ENCODE measurements at regions not wholly inside any gene's neighbourhood (a gene's known extent, or its start where the extent isn't known, plus 50 kb on each side); places are given as distances from the start of the nearest gene placed in this dataset.

GRCh38 chr6:168228676-168229367 lies 90.8 kb downstream of the DACT2 start:
- 90% methylated on average over 22 of the region's 24 CpGs for WGBS (ENCODE audit: insufficient coverage)
- DNase-seq = no peak
- H3K27me3 ChIP-seq (ENCODE audit: control insufficient read depth, insufficient read depth, low read length) = peaks cover 4% of the 10 kb centered on the region

GRCh38 chr6:168227840-168228239 lies 91.7 kb downstream of the DACT2 start:
- peaks cover 56% of the 10 kb centered on the region for H3K4me1 ChIP-seq (ENCODE audit: control insufficient read depth, insufficient read depth, low read length)
- peaks cover 4% of the 10 kb centered on the region for H3K27me3 ChIP-seq (ENCODE audit: control insufficient read depth, insufficient read depth, low read length)
- no peak overlapping the region for H3K4me3 ChIP-seq (ENCODE audit: low read length)
- H3K36me3 ChIP-seq (ENCODE audit: control insufficient read depth, insufficient read depth, low read length) = no peaks in the 10 kb centered on the region
- whole genome bisulfite sequencing (ENCODE audit: insufficient coverage) = 82% methylated on average over 9 of the region's 15 CpGs
- no peak overlapping the region for H3K27ac ChIP-seq (ENCODE audit: low read length)
- H3K9me3 ChIP-seq (replicated peaks; ENCODE audit: control insufficient read depth, low read depth, low read length) = no peaks in the 10 kb centered on the region
- no peak for DNase-seq

More at GRCh38 chr6:168228676-168229367, 90.8 kb downstream of the DACT2 start:
- H3K9me3 ChIP-seq (replicated peaks; ENCODE audit: control insufficient read depth, low read depth, low read length) = no peaks in the 10 kb centered on the region
- H3K27ac ChIP-seq (ENCODE audit: low read length) = no peak overlapping the region
- H3K4me3 ChIP-seq (ENCODE audit: low read length) = no peak overlapping the region
- H3K4me1 ChIP-seq (ENCODE audit: control insufficient read depth, insufficient read depth, low read length) = peaks cover 59% of the 10 kb centered on the region
- no peaks in the 10 kb centered on the region for H3K36me3 ChIP-seq (ENCODE audit: control insufficient read depth, insufficient read depth, low read length)

GRCh38 chr6:168226902-168227318 lies 92.7 kb downstream of the DACT2 start:
- Histone ChIP-seq H3K36me3 (ENCODE audit: control insufficient read depth, insufficient read depth, low read length) (no peaks in the 10 kb centered on the region), H3K27ac (ENCODE audit: low read length) (peak overlapping the region; percentile 91), H3K4me3 (ENCODE audit: low read length) (no peak overlapping the region), H3K4me1 (ENCODE audit: control insufficient read depth, insufficient read depth, low read length) (peaks cover 56% of the 10 kb centered on the region), H3K9me3 (replicated peaks; ENCODE audit: control insufficient read depth, low read depth, low read length) (no peaks in the 10 kb centered on the region), H3K27me3 (ENCODE audit: control insufficient read depth, insufficient read depth, low read length) (peaks cover 3% of the 10 kb centered on the region)
- peak; percentile 83 for DNase-seq
- WGBS (ENCODE audit: insufficient coverage) = 4% methylated on average over 3 of the region's 8 CpGs

- Histone ChIP-seq H3K4me1 (ENCODE audit: control insufficient read depth, insufficient read depth, low read length) (peaks cover 57% of the 10 kb centered on the region), H3K36me3 (ENCODE audit: control insufficient read depth, insufficient read depth, low read length) (no peaks in the 10 kb centered on the region), H3K27ac (ENCODE audit: low read length) (peak overlapping the region; percentile 91), H3K9me3 (replicated peaks; ENCODE audit: control insufficient read depth, low read depth, low read length) (no peaks in the 10 kb centered on the region), H3K27me3 (ENCODE audit: control insufficient read depth, insufficient read depth, low read length) (peaks cover 3% of the 10 kb centered on the region), H3K4me3 (ENCODE audit: low read length) (no peak overlapping the region)
- DNase-seq = peak; percentile 92
- WGBS (ENCODE audit: insufficient coverage) = 32% methylated on average over 6 of the region's 9 CpGs
These were observed 93.4 kb downstream of the DACT2 start for GRCh38 chr6:168226061-168226752.

GRCh38 chr6:168225471-168225911 lies 94.1 kb downstream of the DACT2 start:
- DNase-seq = peak; percentile 90
- Histone ChIP-seq H3K4me1 (ENCODE audit: control insufficient read depth, insufficient read depth, low read length) (peaks cover 54% of the 10 kb centered on the region), H3K27me3 (ENCODE audit: control insufficient read depth, insufficient read depth, low read length) (peaks cover 3% of the 10 kb centered on the region), H3K27ac (ENCODE audit: low read length) (peak overlapping the region; percentile 91), H3K4me3 (ENCODE audit: low read length) (no peak overlapping the region), H3K36me3 (ENCODE audit: control insufficient read depth, insufficient read depth, low read length) (no peaks in the 10 kb centered on the region), H3K9me3 (replicated peaks; ENCODE audit: control insufficient read depth, low read depth, low read length) (no peaks in the 10 kb centered on the region)
- WGBS (ENCODE audit: insufficient coverage) = 15% methylated on average over 2 of the region's 7 CpGs

- H3K4me3 ChIP-seq (ENCODE audit: low read length) = no peak overlapping the region
- no peak for DNase-seq
- peaks cover 59% of the 10 kb centered on the region for H3K4me1 ChIP-seq (ENCODE audit: control insufficient read depth, insufficient read depth, low read length)
- no peaks in the 10 kb centered on the region for H3K36me3 ChIP-seq (ENCODE audit: control insufficient read depth, insufficient read depth, low read length)
- peaks cover 6% of the 10 kb centered on the region for H3K27me3 ChIP-seq (ENCODE audit: control insufficient read depth, insufficient read depth, low read length)
- no CpG with 5 or more reads among the region's 1 CpG for WGBS (ENCODE audit: insufficient coverage)
- no peak overlapping the region for H3K27ac ChIP-seq (ENCODE audit: low read length)
- H3K9me3 ChIP-seq (replicated peaks; ENCODE audit: control insufficient read depth, low read depth, low read length) = no peaks in the 10 kb centered on the region
These were observed 95.8 kb downstream of the DACT2 start for GRCh38 chr6:168223755-168224154.

- no peaks in the 10 kb centered on the region for H3K9me3 ChIP-seq (replicated peaks; ENCODE audit: control insufficient read depth, low read depth, low read length)
- no peak overlapping the region for H3K27ac ChIP-seq (ENCODE audit: low read length)
- H3K4me1 ChIP-seq (ENCODE audit: control insufficient read depth, insufficient read depth, low read length) = peaks cover 61% of the 10 kb centered on the region
- DNase-seq = no peak
- H3K4me3 ChIP-seq (ENCODE audit: low read length) = no peak overlapping the region
- no peaks in the 10 kb centered on the region for H3K36me3 ChIP-seq (ENCODE audit: control insufficient read depth, insufficient read depth, low read length)
- 81% methylated on average over 2 of the region's 2 CpGs for WGBS (ENCODE audit: insufficient coverage)
- H3K27me3 ChIP-seq (ENCODE audit: control insufficient read depth, insufficient read depth, low read length) = peaks cover 6% of the 10 kb centered on the region
These were observed 96.4 kb downstream of the DACT2 start for GRCh38 chr6:168223150-168223549.

GRCh38 chr6:168222115-168223043 lies 97.2 kb downstream of the DACT2 start:
- no peaks in the 10 kb centered on the region for H3K36me3 ChIP-seq (ENCODE audit: control insufficient read depth, insufficient read depth, low read length)
- H3K27ac ChIP-seq (ENCODE audit: low read length) = no peak overlapping the region
- H3K4me3 ChIP-seq (ENCODE audit: low read length) = no peak overlapping the region
- no peaks in the 10 kb centered on the region for H3K9me3 ChIP-seq (replicated peaks; ENCODE audit: control insufficient read depth, low read depth, low read length)
- WGBS (ENCODE audit: insufficient coverage) = 73% methylated on average over 12 of the region's 17 CpGs
- peaks cover 59% of the 10 kb centered on the region for H3K4me1 ChIP-seq (ENCODE audit: control insufficient read depth, insufficient read depth, low read length)
- DNase-seq = no peak
- H3K27me3 ChIP-seq (ENCODE audit: control insufficient read depth, insufficient read depth, low read length) = peaks cover 7% of the 10 kb centered on the region

- no peak overlapping the region for H3K27ac ChIP-seq (ENCODE audit: low read length)
- peaks cover 60% of the 10 kb centered on the region for H3K4me1 ChIP-seq (ENCODE audit: control insufficient read depth, insufficient read depth, low read length)
These were observed 98.0 kb downstream of the DACT2 start for GRCh38 chr6:168221497-168222079.

More at GRCh38 chr6:168221497-168222079, 98.0 kb downstream of the DACT2 start:
- Histone ChIP-seq H3K36me3 (ENCODE audit: control insufficient read depth, insufficient read depth, low read length) (no peaks in the 10 kb centered on the region), H3K4me3 (ENCODE audit: low read length) (no peak overlapping the region), H3K27me3 (ENCODE audit: control insufficient read depth, insufficient read depth, low read length) (peaks cover 12% of the 10 kb centered on the region), H3K9me3 (replicated peaks; ENCODE audit: control insufficient read depth, low read depth, low read length) (no peaks in the 10 kb centered on the region)
- WGBS (ENCODE audit: insufficient coverage) = 77% methylated on average over 8 of the region's 8 CpGs
- no peak for DNase-seq
